Liver (tissue), 8 donors: ENCODE measurements at regions not wholly inside any gene's neighbourhood (a gene's known extent, or its start where the extent isn't known, plus 50 kb on each side); places are given as distances from the start of the nearest gene placed in this dataset.

Experiments used
- DNase-seq: peaks from one replicate; pipeline ENCODE4 v3.0.0-alpha.2; 2017; ENCODE audit warnings: low spot score
- H3K27ac ChIP-seq, 2 donors: one replicate each; pipeline ENCODE4 v1.7.0; 2013; ENCODE audit warnings: inconsistent platforms in 2 of 2, low read length in 2 of 2, control low read depth in 1 of 2, low read depth in 1 of 2, mild to moderate bottlenecking in 1 of 2
- H3K27me3 ChIP-seq, 4 donors: one replicate each; pipeline versions ENCODE4 v1.6.1 to v1.7.0; 2013; ENCODE audit warnings: low read length in 3 of 4, inconsistent platforms in 1 of 4, mild to moderate bottlenecking in 1 of 4, moderate library complexity in 1 of 4; ENCODE audit not compliant: control insufficient read depth in 4 of 4, insufficient read depth in 4 of 4
- H3K36me3 ChIP-seq, 4 donors: one replicate each; pipeline versions ENCODE4 v1.6.1 to v1.7.0; 2013; ENCODE audit warnings: low read length in 3 of 4, mild to moderate bottlenecking in 3 of 4, low read depth in 1 of 4, moderate library complexity in 1 of 4; ENCODE audit not compliant: control insufficient read depth in 4 of 4, insufficient read depth in 3 of 4
- H3K4me1 ChIP-seq, 4 donors: one replicate each; pipeline versions ENCODE4 v1.6.1 to v1.7.0; 2013; ENCODE audit warnings: low read length in 3 of 4, mild to moderate bottlenecking in 3 of 4, moderate library complexity in 1 of 4; ENCODE audit not compliant: control insufficient read depth in 4 of 4, insufficient read depth in 4 of 4
- H3K4me3 ChIP-seq, 3 donors: one replicate each; pipeline versions ENCODE4 v1.6.1 to v1.7.0; 2013; ENCODE audit warnings: low read length in 3 of 3, control low read depth in 1 of 3, low read depth in 1 of 3, mild to moderate bottlenecking in 1 of 3
- H3K9ac ChIP-seq, 2 donors: one replicate each; pipeline ENCODE4 v1.7.0; 2013; ENCODE audit warnings: low read length in 2 of 2, mild to moderate bottlenecking in 2 of 2, moderate library complexity in 2 of 2, control low read depth in 1 of 2, low read depth in 1 of 2
- H3K9me3 ChIP-seq, 4 donors: one replicate each; pipeline versions ENCODE4 v1.6.1 to v1.7.0; 2013; ENCODE audit warnings: low read length in 3 of 4; ENCODE audit not compliant: control insufficient read depth in 4 of 4
- EGR1 ChIP-seq, 2 donors: IDR thresholded peaks; 2 replicates each; pipeline ENCODE4 v1.6.1; 2016 to 2018; ENCODE audit warnings: antibody characterized with exemption in 2 of 2, low read depth in 2 of 2
- FOXA1 ChIP-seq: IDR thresholded peaks from 2 replicates; pipeline ENCODE4 v1.6.1; 2016; ENCODE audit warnings: antibody characterized with exemption
- FOXA2 ChIP-seq: IDR thresholded peaks from 2 replicates; pipeline ENCODE4 v1.6.1; 2016; ENCODE audit warnings: antibody characterized with exemption
- GABPA ChIP-seq, 2 donors: IDR thresholded peaks in 1 of 2; conservative IDR thresholded peaks in 1 of 2; 2 replicates each; pipeline ENCODE4 v1.6.1; 2016; ENCODE audit warnings: antibody characterized with exemption in 2 of 2, mild to moderate bottlenecking in 1 of 2, moderate library complexity in 1 of 2
- HNF4A ChIP-seq, 2 donors: conservative IDR thresholded peaks; 2 replicates each; pipeline ENCODE4 v1.6.1; 2016; ENCODE audit warnings: antibody characterized with exemption in 2 of 2, mild to moderate bottlenecking in 2 of 2
- HNF4G ChIP-seq: IDR thresholded peaks from 2 replicates; pipeline ENCODE4 v1.6.1; 2016; ENCODE audit warnings: antibody characterized with exemption
- JUND ChIP-seq, 2 donors: IDR thresholded peaks; 2 replicates each; pipeline ENCODE4 v1.6.1; 2016; ENCODE audit warnings: antibody characterized with exemption in 2 of 2
- NR2F2 ChIP-seq: IDR thresholded peaks from 2 replicates; pipeline ENCODE4 v1.6.1; 2016; ENCODE audit warnings: antibody characterized with exemption
- RAD21 ChIP-seq, 2 donors: IDR thresholded peaks; 2 replicates each; pipeline ENCODE4 v1.6.1; 2016; ENCODE audit warnings: antibody characterized with exemption in 2 of 2, mild to moderate bottlenecking in 2 of 2
- SP1 ChIP-seq: IDR thresholded peaks from 2 replicates; pipeline ENCODE4 v1.6.1; 2018; ENCODE audit warnings: antibody characterized with exemption, mild to moderate bottlenecking
- TAF1 ChIP-seq: conservative IDR thresholded peaks from 2 replicates; pipeline ENCODE4 v1.6.1; 2016; ENCODE audit warnings: antibody characterized with exemption, mild to moderate bottlenecking
- YY1 ChIP-seq: IDR thresholded peaks from 2 replicates; pipeline ENCODE4 v1.6.1; 2016; ENCODE audit warnings: antibody characterized with exemption, mild to moderate bottlenecking
- WGBS: extraction: QIAGEN DNeasy Blood & Tissue Kit; methylation state at CpG from one replicate; pipeline ENCODE4 v1.1.7; 2013; 5-methylcytosine and 5-hydroxymethylcytosine counted together
- TF ChIP-seq, protein P1 (sequence below): IDR thresholded peaks from 2 replicates; pipeline ENCODE4 v1.6.1; 2016; ENCODE audit warnings: antibody characterized with exemption
- TF ChIP-seq, protein P2 (sequence below): fragments of 150-350 bp; IDR thresholded peaks from 2 replicates; pipeline ENCODE4 v1.5.1; 2017; ENCODE audit warnings: improper control_type of control experiment, low read depth, low read length; ENCODE audit not compliant: missing input control
- TF ChIP-seq, protein P3 (sequence below): IDR thresholded peaks from 2 replicates; pipeline ENCODE4 v1.6.1; 2016; ENCODE audit warnings: antibody characterized with exemption
- donor health status: healthy.
- donor health status: healthy.
- donor health status: healthy.
- donor health status: healthy.
- donor health status: healthy.

DNA sequence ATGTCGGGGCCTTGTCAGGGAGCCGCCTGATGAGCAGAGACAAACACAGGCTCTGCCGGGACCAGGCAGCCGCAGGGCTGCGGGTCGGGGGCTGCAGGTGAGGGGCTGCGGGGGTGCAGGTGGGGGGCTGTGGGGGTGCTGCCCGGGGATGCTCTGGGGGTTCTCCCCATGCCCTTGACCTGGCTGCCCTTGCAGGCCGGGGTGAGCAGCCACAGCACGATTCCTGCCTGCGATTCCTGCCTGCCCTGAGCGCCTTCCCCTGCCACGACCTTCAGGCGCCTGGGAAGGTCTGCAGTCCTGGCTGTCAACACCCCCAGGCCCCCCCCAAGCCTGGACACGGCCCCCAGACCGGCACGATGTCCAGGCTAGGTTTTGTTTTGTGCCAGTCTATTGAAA, 106.3 kb downstream of the FAM53A start (continued):
- TF ChIP-seq GABPA (IDR thresholded peaks at IDR 0.05 in 1 of 2, conservative IDR thresholded peaks at IDR 0.05 in 1 of 2) (no peak), NR2F2 (no peak)

DNA sequence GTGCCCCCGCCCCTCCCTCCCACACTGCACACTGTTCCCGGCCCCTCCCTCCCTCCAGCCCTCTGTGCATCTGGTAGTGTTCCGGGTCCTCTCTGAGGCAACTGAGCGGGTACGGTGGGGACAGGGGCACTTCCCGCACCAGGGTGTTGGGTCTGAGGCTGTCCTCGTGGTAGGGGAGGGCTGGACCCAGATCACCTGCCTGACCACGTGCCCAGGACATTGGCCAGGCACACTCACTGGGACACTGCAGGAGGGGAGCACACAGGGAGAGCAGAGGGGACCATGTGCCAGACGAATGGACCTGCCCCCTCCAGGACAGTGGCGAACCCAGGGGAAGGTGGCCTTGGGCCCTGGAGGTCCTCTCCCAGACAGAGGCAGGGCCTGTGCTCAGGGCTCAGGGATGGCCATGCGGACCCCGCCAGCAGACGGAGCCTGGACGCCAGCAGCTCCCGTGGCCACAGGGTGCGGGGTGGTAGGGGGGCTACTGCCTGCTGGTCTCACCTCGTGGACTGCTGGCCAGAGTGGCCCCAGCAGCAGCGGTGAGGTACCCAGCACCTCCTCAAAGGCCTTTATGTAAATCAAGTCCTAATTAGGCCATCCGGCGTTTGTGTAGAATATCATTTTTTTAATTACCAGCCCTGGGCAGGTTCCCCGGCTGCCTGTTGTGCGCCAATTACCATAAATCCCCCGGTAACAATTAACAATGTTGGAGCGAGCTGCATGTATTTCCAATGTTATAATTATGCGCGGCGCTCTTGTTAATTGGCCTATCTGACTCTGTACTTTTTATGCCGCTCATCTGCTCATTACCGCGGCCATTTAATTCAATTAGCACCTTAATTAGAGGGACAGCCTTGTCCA, 106.9 kb downstream of the FAM53A start:
- 88% methylated on average over 30 of the region's 30 CpGs for WGBS
- DNase-seq: no peak

DNA sequence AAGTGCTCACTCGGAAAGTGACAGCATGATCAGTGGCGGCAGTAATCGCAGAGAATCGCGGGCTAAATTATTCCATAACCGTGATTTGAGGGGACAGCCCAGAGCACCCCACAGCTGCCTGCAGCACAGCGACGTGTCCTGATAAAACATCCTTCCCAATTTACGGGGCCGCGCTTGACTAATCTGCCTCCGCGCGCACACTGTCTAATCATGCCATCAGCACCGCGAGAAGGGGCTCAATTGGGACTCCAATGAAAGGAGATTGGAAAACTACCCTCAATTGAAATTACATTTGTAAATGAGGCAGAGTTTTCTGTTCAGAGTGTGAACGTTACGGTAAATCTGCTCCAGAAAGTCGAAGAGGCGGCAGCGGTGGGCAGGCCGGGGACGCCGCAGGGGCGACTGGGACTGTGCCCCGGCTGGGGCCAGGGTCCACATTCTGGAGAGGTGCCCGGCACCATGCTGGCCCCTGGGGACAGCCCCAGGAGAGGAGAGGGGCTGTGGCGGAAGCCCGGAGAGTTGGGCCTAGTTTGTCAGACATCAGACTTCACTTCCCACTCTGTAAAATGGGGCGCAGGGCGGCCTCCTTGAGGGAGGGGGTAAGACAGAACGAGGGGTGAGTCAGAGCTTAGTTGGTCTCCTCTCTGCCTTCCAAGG, 107.7 kb downstream of the FAM53A start:
- peaks cover 0 to 2% (median 0%) of the 10 kb centered on the region in 4 donors for H3K27me3 ChIP-seq
- peaks cover 2 to 15% (median 10%) of the 10 kb centered on the region in 4 donors for H3K4me1 ChIP-seq
- no peak overlapping the region for H3K4me3 ChIP-seq
- 94% methylated on average over 32 of the region's 32 CpGs for WGBS
- H3K9me3 ChIP-seq: no peaks in the 10 kb centered on the region
- no peak overlapping the region for H3K9ac ChIP-seq
- no peak overlapping the region for H3K27ac ChIP-seq
- TF ChIP-seq YY1 (no peak), FOXA1 (no peak), JUND (IDR thresholded peaks at IDR 0.05) (no peak)
- DNase-seq: no peak
- no peaks in the 10 kb centered on the region for H3K36me3 ChIP-seq

More for the DNA sequence above, 106.9 kb downstream of the FAM53A start:
- peaks cover 0 to 2% (median 0%) of the 10 kb centered on the region in 4 donors for H3K27me3 ChIP-seq
- peaks cover 2 to 18% (median 13%) of the 10 kb centered on the region in 4 donors for H3K4me1 ChIP-seq
- no peak overlapping the region for H3K4me3 ChIP-seq
- no peak overlapping the region for H3K9ac ChIP-seq
- TF ChIP-seq RAD21 (IDR thresholded peaks at IDR 0.05): no peak
- TF ChIP-seq, protein P1, sequence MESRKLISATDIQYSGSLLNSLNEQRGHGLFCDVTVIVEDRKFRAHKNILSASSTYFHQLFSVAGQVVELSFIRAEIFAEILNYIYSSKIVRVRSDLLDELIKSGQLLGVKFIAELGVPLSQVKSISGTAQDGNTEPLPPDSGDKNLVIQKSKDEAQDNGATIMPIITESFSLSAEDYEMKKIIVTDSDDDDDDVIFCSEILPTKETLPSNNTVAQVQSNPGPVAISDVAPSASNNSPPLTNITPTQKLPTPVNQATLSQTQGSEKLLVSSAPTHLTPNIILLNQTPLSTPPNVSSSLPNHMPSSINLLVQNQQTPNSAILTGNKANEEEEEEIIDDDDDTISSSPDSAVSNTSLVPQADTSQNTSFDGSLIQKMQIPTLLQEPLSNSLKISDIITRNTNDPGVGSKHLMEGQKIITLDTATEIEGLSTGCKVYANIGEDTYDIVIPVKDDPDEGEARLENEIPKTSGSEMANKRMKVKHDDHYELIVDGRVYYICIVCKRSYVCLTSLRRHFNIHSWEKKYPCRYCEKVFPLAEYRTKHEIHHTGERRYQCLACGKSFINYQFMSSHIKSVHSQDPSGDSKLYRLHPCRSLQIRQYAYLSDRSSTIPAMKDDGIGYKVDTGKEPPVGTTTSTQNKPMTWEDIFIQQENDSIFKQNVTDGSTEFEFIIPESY: no peak
- H3K36me3 ChIP-seq: no peaks in the 10 kb centered on the region
- H3K27ac ChIP-seq: no peak overlapping the region
- no peaks in the 10 kb centered on the region for H3K9me3 ChIP-seq

DNA sequence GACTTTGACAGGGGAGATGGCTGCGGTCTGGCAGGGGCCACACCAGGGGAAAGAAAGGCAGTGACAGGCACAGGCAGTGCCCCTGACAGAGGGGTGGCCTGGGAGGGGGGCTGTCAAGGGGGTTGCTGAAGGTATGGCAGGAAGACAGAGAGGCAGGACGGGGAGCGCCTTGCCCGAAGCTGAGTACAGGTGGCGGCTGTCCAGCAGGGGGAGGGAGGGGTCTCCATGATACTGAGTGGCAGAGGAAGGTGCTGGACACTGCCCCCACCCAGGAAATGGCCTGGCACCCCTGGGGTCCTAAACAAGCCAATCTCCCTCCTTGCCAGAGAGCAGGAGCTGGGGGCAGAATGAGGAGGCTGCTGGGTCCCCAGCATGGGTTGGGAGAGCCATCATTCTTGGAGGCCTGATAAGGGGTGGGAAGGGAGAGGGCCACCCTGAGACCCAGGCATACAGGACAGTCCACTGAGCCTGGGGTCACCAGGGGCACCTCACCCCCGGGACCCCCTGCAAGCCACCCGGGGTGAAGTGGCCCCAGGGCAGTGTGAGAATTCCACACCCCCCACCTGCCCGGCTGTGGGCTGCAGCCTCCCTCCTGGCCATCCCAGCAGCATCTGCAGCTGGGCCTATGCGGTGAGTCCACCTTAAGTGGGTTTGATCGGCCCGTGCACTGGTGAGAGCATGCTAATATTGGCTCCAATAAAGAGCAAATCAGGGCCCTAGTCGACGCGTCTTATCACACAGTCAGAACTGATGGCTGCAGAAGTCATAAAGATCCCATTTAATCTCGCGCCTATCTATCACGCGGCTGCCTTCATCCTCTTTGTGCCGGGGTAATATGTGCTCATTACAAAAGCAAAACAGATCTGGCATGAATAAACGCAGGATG, 108.5 kb downstream of the FAM53A start:
- no peak for DNase-seq
- whole genome bisulfite sequencing: 84% methylated on average over 20 of the region's 20 CpGs
- Histone ChIP-seq H3K27me3 (peaks cover 0 to 2% (median 0%) of the 10 kb centered on the region in 4 donors), H3K36me3 (no peaks in the 10 kb centered on the region), H3K9me3 (no peaks in the 10 kb centered on the region), H3K4me3 (no peak overlapping the region), H3K9ac (no peak overlapping the region), H3K4me1 (peaks cover 2 to 15% (median 10%) of the 10 kb centered on the region in 4 donors), H3K27ac (no peak overlapping the region)
- TF ChIP-seq GABPA (IDR thresholded peaks at IDR 0.05 in 1 of 2, conservative IDR thresholded peaks at IDR 0.05 in 1 of 2): no peak
- no peak for TF ChIP-seq RAD21 (IDR thresholded peaks at IDR 0.05)
- TF ChIP-seq FOXA2: no peak
- TF ChIP-seq, protein P2, sequence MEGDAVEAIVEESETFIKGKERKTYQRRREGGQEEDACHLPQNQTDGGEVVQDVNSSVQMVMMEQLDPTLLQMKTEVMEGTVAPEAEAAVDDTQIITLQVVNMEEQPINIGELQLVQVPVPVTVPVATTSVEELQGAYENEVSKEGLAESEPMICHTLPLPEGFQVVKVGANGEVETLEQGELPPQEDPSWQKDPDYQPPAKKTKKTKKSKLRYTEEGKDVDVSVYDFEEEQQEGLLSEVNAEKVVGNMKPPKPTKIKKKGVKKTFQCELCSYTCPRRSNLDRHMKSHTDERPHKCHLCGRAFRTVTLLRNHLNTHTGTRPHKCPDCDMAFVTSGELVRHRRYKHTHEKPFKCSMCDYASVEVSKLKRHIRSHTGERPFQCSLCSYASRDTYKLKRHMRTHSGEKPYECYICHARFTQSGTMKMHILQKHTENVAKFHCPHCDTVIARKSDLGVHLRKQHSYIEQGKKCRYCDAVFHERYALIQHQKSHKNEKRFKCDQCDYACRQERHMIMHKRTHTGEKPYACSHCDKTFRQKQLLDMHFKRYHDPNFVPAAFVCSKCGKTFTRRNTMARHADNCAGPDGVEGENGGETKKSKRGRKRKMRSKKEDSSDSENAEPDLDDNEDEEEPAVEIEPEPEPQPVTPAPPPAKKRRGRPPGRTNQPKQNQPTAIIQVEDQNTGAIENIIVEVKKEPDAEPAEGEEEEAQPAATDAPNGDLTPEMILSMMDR: no peak
- no peak for TF ChIP-seq NR2F2
- no peak for TF ChIP-seq TAF1
- TF ChIP-seq HNF4A (conservative IDR thresholded peaks at IDR 0.05): no peak
- TF ChIP-seq, protein P1: no peak
- TF ChIP-seq, protein P3, sequence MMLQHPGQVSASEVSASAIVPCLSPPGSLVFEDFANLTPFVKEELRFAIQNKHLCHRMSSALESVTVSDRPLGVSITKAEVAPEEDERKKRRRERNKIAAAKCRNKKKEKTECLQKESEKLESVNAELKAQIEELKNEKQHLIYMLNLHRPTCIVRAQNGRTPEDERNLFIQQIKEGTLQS: no peak
- no peak for TF ChIP-seq SP1
- no peak for TF ChIP-seq HNF4G
- no peak for TF ChIP-seq FOXA1
- no peak for TF ChIP-seq EGR1 (IDR thresholded peaks at IDR 0.05; ENCODE audit: low read depth in 2 of 2)
- TF ChIP-seq YY1: no peak
